ENCODE measurements at regions not wholly inside any gene's neighbourhood (a gene's known extent, or its start where the extent isn't known, plus 50 kb on each side); places are given as distances from the start of the nearest gene placed in this dataset.

GRCh38 chr2:196503398-196503797, 136.1 kb upstream of the CCDC150 start:
- Histone ChIP-seq H3K27ac (ENCODE audit: low read depth, low read length) (no peak overlapping the region), H3K9ac (ENCODE audit: low read depth in 1 of 3, low read length in 3 of 3) (no peak overlapping the region), H3K27me3 (ENCODE audit: control insufficient read depth in 3 of 3, insufficient read depth in 3 of 3, low read length in 3 of 3) (no peaks in the 10 kb centered on the region), H3K4me1 (ENCODE audit: control insufficient read depth in 3 of 3, insufficient read depth in 3 of 3, low read length in 3 of 3) (no peaks in the 10 kb centered on the region), H3K36me3 (ENCODE audit: control insufficient read depth in 3 of 3, insufficient read depth in 3 of 3, low read length in 3 of 3) (no peaks in the 10 kb centered on the region), H3K9me3 (ENCODE audit: control insufficient read depth in 3 of 3, low read length in 3 of 3) (no peaks in the 10 kb centered on the region), H3K4me3 (ENCODE audit: low read length in 3 of 3) (no peak overlapping the region)

- Histone ChIP-seq H3K36me3 (ENCODE audit: control insufficient read depth in 3 of 3, insufficient read depth in 3 of 3, low read length in 3 of 3) (no peaks in the 10 kb centered on the region), H3K27me3 (ENCODE audit: control insufficient read depth in 3 of 3, insufficient read depth in 3 of 3, low read length in 3 of 3) (no peaks in the 10 kb centered on the region), H3K9ac (ENCODE audit: low read depth in 1 of 3, low read length in 3 of 3) (no peak overlapping the region), H3K4me1 (ENCODE audit: control insufficient read depth in 3 of 3, insufficient read depth in 3 of 3, low read length in 3 of 3) (no peaks in the 10 kb centered on the region), H3K4me3 (ENCODE audit: low read length in 3 of 3) (no peak overlapping the region), H3K9me3 (ENCODE audit: control insufficient read depth in 3 of 3, low read length in 3 of 3) (no peaks in the 10 kb centered on the region), H3K27ac (ENCODE audit: low read depth, low read length) (no peak overlapping the region)
These were observed 134.7 kb upstream of the CCDC150 start for GRCh38 chr2:196504788-196505187.

GRCh38 chr2:196510246-196510645, 129.3 kb upstream of the CCDC150 start:
- no peaks in the 10 kb centered on the region for H3K27me3 ChIP-seq (ENCODE audit: control insufficient read depth in 3 of 3, insufficient read depth in 3 of 3, low read length in 3 of 3)
- H3K9ac ChIP-seq (ENCODE audit: low read depth in 1 of 3, low read length in 3 of 3), result no peak overlapping the region
- no peak overlapping the region for H3K27ac ChIP-seq (ENCODE audit: low read depth, low read length)
- H3K4me3 ChIP-seq (ENCODE audit: low read length in 3 of 3), result no peak overlapping the region
- H3K4me1 ChIP-seq (ENCODE audit: control insufficient read depth in 3 of 3, insufficient read depth in 3 of 3, low read length in 3 of 3), result no peaks in the 10 kb centered on the region
- H3K9me3 ChIP-seq (ENCODE audit: control insufficient read depth in 3 of 3, low read length in 3 of 3), result no peaks in the 10 kb centered on the region
- no peaks in the 10 kb centered on the region for H3K36me3 ChIP-seq (ENCODE audit: control insufficient read depth in 3 of 3, insufficient read depth in 3 of 3, low read length in 3 of 3)

- Histone ChIP-seq H3K9me3 (ENCODE audit: control insufficient read depth in 3 of 3, low read length in 3 of 3) (no peaks in the 10 kb centered on the region), H3K4me3 (ENCODE audit: low read length in 3 of 3) (no peak overlapping the region), H3K9ac (ENCODE audit: low read depth in 1 of 3, low read length in 3 of 3) (no peak overlapping the region), H3K27ac (ENCODE audit: low read depth, low read length) (no peak overlapping the region), H3K4me1 (ENCODE audit: control insufficient read depth in 3 of 3, insufficient read depth in 3 of 3, low read length in 3 of 3) (no peaks in the 10 kb centered on the region), H3K27me3 (ENCODE audit: control insufficient read depth in 3 of 3, insufficient read depth in 3 of 3, low read length in 3 of 3) (no peaks in the 10 kb centered on the region), H3K36me3 (ENCODE audit: control insufficient read depth in 3 of 3, insufficient read depth in 3 of 3, low read length in 3 of 3) (no peaks in the 10 kb centered on the region)
These were observed 128.0 kb upstream of the CCDC150 start for GRCh38 chr2:196511258-196512168.

- no peaks in the 10 kb centered on the region for H3K4me1 ChIP-seq (ENCODE audit: control insufficient read depth in 3 of 3, insufficient read depth in 3 of 3, low read length in 3 of 3)
- no peaks in the 10 kb centered on the region for H3K9me3 ChIP-seq (ENCODE audit: control insufficient read depth in 3 of 3, low read length in 3 of 3)
- no peak overlapping the region for H3K27ac ChIP-seq (ENCODE audit: low read depth, low read length)
- H3K27me3 ChIP-seq (ENCODE audit: control insufficient read depth in 3 of 3, insufficient read depth in 3 of 3, low read length in 3 of 3), result no peaks in the 10 kb centered on the region
- H3K4me3 ChIP-seq (ENCODE audit: low read length in 3 of 3), result no peak overlapping the region
- H3K9ac ChIP-seq (ENCODE audit: low read depth in 1 of 3, low read length in 3 of 3), result no peak overlapping the region
- H3K36me3 ChIP-seq (ENCODE audit: control insufficient read depth in 3 of 3, insufficient read depth in 3 of 3, low read length in 3 of 3), result no peaks in the 10 kb centered on the region
These were observed 125.6 kb upstream of the CCDC150 start for GRCh38 chr2:196513796-196514526.

- Histone ChIP-seq H3K9ac (ENCODE audit: low read depth in 1 of 3, low read length in 3 of 3) (no peak overlapping the region), H3K36me3 (ENCODE audit: control insufficient read depth in 3 of 3, insufficient read depth in 3 of 3, low read length in 3 of 3) (no peaks in the 10 kb centered on the region), H3K4me3 (ENCODE audit: low read length in 3 of 3) (no peak overlapping the region), H3K27me3 (ENCODE audit: control insufficient read depth in 3 of 3, insufficient read depth in 3 of 3, low read length in 3 of 3) (no peaks in the 10 kb centered on the region), H3K4me1 (ENCODE audit: control insufficient read depth in 3 of 3, insufficient read depth in 3 of 3, low read length in 3 of 3) (no peaks in the 10 kb centered on the region), H3K9me3 (ENCODE audit: control insufficient read depth in 3 of 3, low read length in 3 of 3) (no peaks in the 10 kb centered on the region), H3K27ac (ENCODE audit: low read depth, low read length) (no peak overlapping the region)
These were observed 124.9 kb upstream of the CCDC150 start for GRCh38 chr2:196514641-196515040.

GRCh38 chr2:196515051-196515450, 124.5 kb upstream of the CCDC150 start:
- no peaks in the 10 kb centered on the region for H3K36me3 ChIP-seq (ENCODE audit: control insufficient read depth in 3 of 3, insufficient read depth in 3 of 3, low read length in 3 of 3)
- no peaks in the 10 kb centered on the region for H3K4me1 ChIP-seq (ENCODE audit: control insufficient read depth in 3 of 3, insufficient read depth in 3 of 3, low read length in 3 of 3)
- H3K27ac ChIP-seq (ENCODE audit: low read depth, low read length), result no peak overlapping the region
- H3K27me3 ChIP-seq (ENCODE audit: control insufficient read depth in 3 of 3, insufficient read depth in 3 of 3, low read length in 3 of 3), result no peaks in the 10 kb centered on the region
- no peak overlapping the region for H3K9ac ChIP-seq (ENCODE audit: low read depth in 1 of 3, low read length in 3 of 3)
- no peaks in the 10 kb centered on the region for H3K9me3 ChIP-seq (ENCODE audit: control insufficient read depth in 3 of 3, low read length in 3 of 3)
- H3K4me3 ChIP-seq (ENCODE audit: low read length in 3 of 3), result no peak overlapping the region

- Histone ChIP-seq H3K4me3 (ENCODE audit: low read length in 3 of 3) (no peak overlapping the region), H3K9ac (ENCODE audit: low read depth in 1 of 3, low read length in 3 of 3) (no peak overlapping the region), H3K27ac (ENCODE audit: low read depth, low read length) (no peak overlapping the region), H3K27me3 (ENCODE audit: control insufficient read depth in 3 of 3, insufficient read depth in 3 of 3, low read length in 3 of 3) (no peaks in the 10 kb centered on the region), H3K36me3 (ENCODE audit: control insufficient read depth in 3 of 3, insufficient read depth in 3 of 3, low read length in 3 of 3) (no peaks in the 10 kb centered on the region), H3K4me1 (ENCODE audit: control insufficient read depth in 3 of 3, insufficient read depth in 3 of 3, low read length in 3 of 3) (no peaks in the 10 kb centered on the region), H3K9me3 (ENCODE audit: control insufficient read depth in 3 of 3, low read length in 3 of 3) (no peaks in the 10 kb centered on the region)
These were observed 123.9 kb upstream of the CCDC150 start for GRCh38 chr2:196515608-196516007.

- Histone ChIP-seq H3K27me3 (ENCODE audit: control insufficient read depth in 3 of 3, insufficient read depth in 3 of 3, low read length in 3 of 3) (no peaks in the 10 kb centered on the region), H3K4me3 (ENCODE audit: low read length in 3 of 3) (no peak overlapping the region), H3K36me3 (ENCODE audit: control insufficient read depth in 3 of 3, insufficient read depth in 3 of 3, low read length in 3 of 3) (no peaks in the 10 kb centered on the region)
These were observed 123.0 kb upstream of the CCDC150 start for GRCh38 chr2:196516564-196516963.

GRCh38 chr2:196520605-196521004, 118.9 kb upstream of the CCDC150 start:
- Histone ChIP-seq H3K27me3 (ENCODE audit: control insufficient read depth in 3 of 3, insufficient read depth in 3 of 3, low read length in 3 of 3) (no peaks in the 10 kb centered on the region), H3K36me3 (ENCODE audit: control insufficient read depth in 3 of 3, insufficient read depth in 3 of 3, low read length in 3 of 3) (no peaks in the 10 kb centered on the region), H3K9me3 (ENCODE audit: control insufficient read depth in 3 of 3, low read length in 3 of 3) (no peaks in the 10 kb centered on the region), H3K4me1 (ENCODE audit: control insufficient read depth in 3 of 3, insufficient read depth in 3 of 3, low read length in 3 of 3) (no peaks in the 10 kb centered on the region), H3K4me3 (ENCODE audit: low read length in 3 of 3) (no peak overlapping the region), H3K27ac (ENCODE audit: low read depth, low read length) (no peak overlapping the region), H3K9ac (ENCODE audit: low read depth in 1 of 3, low read length in 3 of 3) (no peak overlapping the region)

More at GRCh38 chr2:196516564-196516963, 123.0 kb upstream of the CCDC150 start:
- Histone ChIP-seq H3K9ac (ENCODE audit: low read depth in 1 of 3, low read length in 3 of 3) (no peak overlapping the region), H3K4me1 (ENCODE audit: control insufficient read depth in 3 of 3, insufficient read depth in 3 of 3, low read length in 3 of 3) (no peaks in the 10 kb centered on the region), H3K27ac (ENCODE audit: low read depth, low read length) (no peak overlapping the region), H3K9me3 (ENCODE audit: control insufficient read depth in 3 of 3, low read length in 3 of 3) (no peaks in the 10 kb centered on the region)
